Upper lobe of right lung (tissue), 1 donor: ENCODE measurements at regions not wholly inside any gene's neighbourhood (a gene's known extent, or its start where the extent isn't known, plus 50 kb on each side); places are given as distances from the start of the nearest gene placed in this dataset.

ENCODE experiments used
- ATAC-seq: fragments of 200-7000 bp; cut with Tn5 transposase; one replicate; pipeline ENCODE4 v1.9.1; 2020; ENCODE audit warnings: mild to moderate bottlenecking, moderate library complexity
- DNase-seq: peaks from one replicate; pipeline ENCODE4 v3.0.0-alpha.2; 2020
- H3K27ac ChIP-seq: fragments of 200-600 bp; one replicate; pipeline ENCODE4 v1.8.0; 2022
- H3K27me3 ChIP-seq: fragments of 200-600 bp; one replicate; pipeline ENCODE4 v1.8.0; 2022; ENCODE audit warnings: mild to moderate bottlenecking
- H3K36me3 ChIP-seq: fragments of 200-600 bp; one replicate; pipeline ENCODE4 v1.8.0; 2022
- H3K4me1 ChIP-seq: fragments of 200-600 bp; one replicate; pipeline ENCODE4 v1.8.0; 2022
- H3K4me3 ChIP-seq: fragments of 200-600 bp; one replicate; pipeline ENCODE4 v1.8.0; 2022; ENCODE audit warnings: mild to moderate bottlenecking
- H3K9me3 ChIP-seq: fragments of 200-600 bp; one replicate; pipeline ENCODE4 v1.8.0; 2022
- CTCF ChIP-seq: fragments of 200-600 bp; IDR thresholded peaks from one replicate; pipeline ENCODE4 v1.8.0; 2022; ENCODE audit warnings: antibody characterized with exemption
- intact Hi-C: fragments of 100-400 bp; cut with DNase I; formaldehyde crosslinking; loops from one replicate; pipeline ENCODE4 v1.11.0; 2022
- donor health status: DM: no; HTN: yes; CAD: no; lungs with severe emphysema.

DNA sequence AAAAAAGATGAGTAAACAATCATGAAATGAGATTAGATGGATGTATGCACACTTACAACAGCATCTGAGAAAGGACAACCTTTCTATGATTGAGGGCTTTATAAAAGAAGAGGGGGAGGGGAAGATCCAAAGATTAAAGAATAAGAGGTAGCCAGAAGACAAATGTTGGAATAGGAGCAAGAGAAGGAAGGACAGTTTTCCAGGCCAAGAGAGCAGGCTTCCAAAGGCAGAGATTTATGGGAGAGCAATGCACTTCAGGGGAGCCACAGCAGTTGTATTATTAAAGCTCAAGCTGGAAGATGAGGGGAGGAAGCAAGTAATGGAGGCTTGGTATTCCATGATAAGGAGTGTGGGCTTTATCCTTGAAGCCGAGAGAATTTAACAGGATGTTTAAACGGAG lies 110.3 kb upstream of the PTPN13 start:
- Histone ChIP-seq H3K9me3 (no peaks in the 10 kb centered on the region), H3K27ac (no peak overlapping the region), H3K27me3 (no peaks in the 10 kb centered on the region), H3K36me3 (no peaks in the 10 kb centered on the region), H3K4me3 (no peak overlapping the region), H3K4me1 (no peaks in the 10 kb centered on the region)
- intact Hi-C loops = no loop called here
- TF ChIP-seq CTCF = no peak
- no peak for ATAC-seq
- DNase-seq = no peak

GRCh38 chr4:86484241-86484640 lies 109.9 kb upstream of the PTPN13 start:
- Histone ChIP-seq H3K27ac (no peak overlapping the region), H3K9me3 (no peaks in the 10 kb centered on the region), H3K4me3 (no peak overlapping the region), H3K36me3 (no peaks in the 10 kb centered on the region), H3K4me1 (no peaks in the 10 kb centered on the region), H3K27me3 (no peaks in the 10 kb centered on the region)
- intact Hi-C loops = no loop called here
- TF ChIP-seq CTCF = no peak
- ATAC-seq (no peak), DNase-seq (no peak)

DNA sequence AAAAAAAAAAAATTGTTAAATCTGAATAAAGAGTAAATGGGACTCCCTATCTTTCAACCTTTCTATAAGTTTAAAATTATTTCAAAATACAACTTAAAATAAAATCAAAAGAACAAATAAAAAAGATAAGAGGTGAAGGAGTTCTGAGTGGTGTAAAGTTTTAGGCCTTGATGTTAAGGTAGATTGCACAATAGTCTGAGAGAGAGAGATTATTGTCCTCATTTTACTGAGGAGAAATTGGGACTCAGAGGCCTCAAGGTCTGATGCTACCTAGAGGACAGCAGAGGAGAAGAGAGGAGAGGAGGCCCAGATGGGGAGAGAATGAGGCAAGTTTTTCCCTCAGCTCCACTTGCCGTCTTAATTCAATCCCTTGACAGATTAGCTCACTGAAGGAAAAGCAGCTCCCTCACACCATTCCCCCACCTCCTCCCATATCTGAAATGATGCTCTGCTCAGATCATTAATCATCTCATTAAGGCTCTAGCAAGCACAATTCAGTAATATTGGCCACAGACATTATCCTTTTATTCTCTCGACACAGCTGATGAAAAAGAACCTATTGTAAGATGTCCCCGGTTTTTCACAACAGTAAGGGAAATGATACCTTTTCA lies 106.3 kb upstream of the PTPN13 start:
- no peak for TF ChIP-seq CTCF
- Histone ChIP-seq H3K4me3 (no peak overlapping the region), H3K9me3 (no peaks in the 10 kb centered on the region), H3K36me3 (no peaks in the 10 kb centered on the region), H3K27me3 (no peaks in the 10 kb centered on the region), H3K4me1 (no peaks in the 10 kb centered on the region), H3K27ac (no peak overlapping the region)
- DNase-seq = no peak
- intact Hi-C loops = no loop called here
- ATAC-seq = no peak

GRCh38 chr4:86493460-86493859 lies 100.7 kb upstream of the PTPN13 start:
- Histone ChIP-seq H3K4me3 (no peak overlapping the region), H3K27me3 (no peaks in the 10 kb centered on the region), H3K9me3 (no peaks in the 10 kb centered on the region), H3K27ac (no peak overlapping the region), H3K36me3 (no peaks in the 10 kb centered on the region), H3K4me1 (peaks cover 12% of the 10 kb centered on the region)
- intact Hi-C loops = no loop called here
- DNase-seq (no peak), ATAC-seq (peak; percentile 65)
- no peak for TF ChIP-seq CTCF

DNA sequence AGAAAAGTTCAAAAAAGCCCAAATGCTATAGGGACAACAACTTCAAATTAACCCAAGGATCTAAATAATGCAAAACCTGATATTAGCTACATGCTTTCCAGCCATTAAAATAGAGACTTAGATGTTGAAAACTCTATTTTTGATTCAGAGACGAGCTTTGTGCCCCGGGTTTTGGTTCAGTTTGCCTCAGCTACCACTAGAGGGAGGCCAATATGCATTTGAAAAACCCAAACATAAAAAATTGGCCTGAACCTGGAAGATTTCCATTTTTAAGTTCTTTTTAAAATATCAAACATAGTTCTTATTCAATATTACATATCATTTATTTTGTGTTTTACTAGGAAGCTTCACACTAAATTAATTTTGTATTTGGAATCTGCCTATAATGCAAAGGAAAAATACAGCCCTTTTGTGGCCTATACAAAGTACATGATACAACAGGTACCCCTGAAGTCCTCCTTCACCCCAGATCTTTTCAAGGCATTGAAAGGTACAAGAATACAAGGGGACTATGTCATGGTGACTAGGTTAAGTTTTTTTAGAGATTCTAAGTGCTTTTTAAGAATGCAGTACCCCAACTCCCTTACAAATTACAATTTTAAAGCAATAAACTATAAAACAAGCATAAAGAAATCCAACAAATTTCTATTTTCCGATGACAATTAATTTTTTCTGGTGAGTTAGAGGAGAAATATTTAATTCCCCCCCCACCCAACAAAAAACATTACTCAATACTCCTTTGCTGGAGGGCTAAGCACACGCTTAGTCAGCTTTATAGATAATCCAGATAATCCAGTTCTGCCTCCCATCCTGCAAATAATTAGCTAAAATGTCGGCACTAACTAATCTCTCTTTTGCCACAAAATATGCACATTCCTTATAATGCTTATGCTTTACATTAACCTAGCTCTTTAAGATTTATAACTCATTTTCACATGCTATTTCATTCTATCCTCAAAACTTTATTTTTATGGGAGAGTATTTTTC lies 97.7 kb upstream of the PTPN13 start:
- peak; percentile 54 for ATAC-seq
- H3K9me3 ChIP-seq = no peaks in the 10 kb centered on the region
- H3K36me3 ChIP-seq = no peaks in the 10 kb centered on the region
- no peak for DNase-seq
- TF ChIP-seq CTCF = peak; percentile 86
- H3K4me1 ChIP-seq = peaks cover 12% of the 10 kb centered on the region
- intact Hi-C loops = loop anchor here (5.0 kb wide), 1 partner anchor 396 kb away; the partner anchor contains the start of gene C4orf36
- H3K27me3 ChIP-seq = no peaks in the 10 kb centered on the region
- no peak overlapping the region for H3K4me3 ChIP-seq
- no peak overlapping the region for H3K27ac ChIP-seq
